Lower leg skin (tissue), 4 donors: ENCODE measurements at regions not wholly inside any gene's neighbourhood (a gene's known extent, or its start where the extent isn't known, plus 50 kb on each side); places are given as distances from the start of the nearest gene placed in this dataset.

Source experiments
- DNase-seq, 2 donors: peaks; one replicate each; pipeline ENCODE4 v3.0.0-alpha.2; 2019; ENCODE audit warnings: low spot score in 2 of 2
- H3K4me3 ChIP-seq: fragments of 200-600 bp; sonication (generic); 2 replicates; pipeline ENCODE4 v1.5.1; 2017; ENCODE audit warnings: mild to moderate bottlenecking, low read depth; ENCODE audit not compliant: poor library complexity, severe bottlenecking
- POLR2A ChIP-seq, 2 donors: fragments of 450-650 bp; IDR thresholded peaks; one replicate each; pipeline ENCODE4 v1.6.1; 2016 to 2017; ENCODE audit warnings: antibody characterized with exemption in 2 of 2, mild to moderate bottlenecking in 1 of 2, moderate library complexity in 1 of 2
- WGBS, 2 donors: methylation state at CpG; one replicate each; pipeline ENCODE4 v1.1.5; 2018; 5-methylcytosine and 5-hydroxymethylcytosine counted together
- intact Hi-C: fragments of 100-400 bp; cut with DNase I; formaldehyde crosslinking; loops from one replicate; pipeline ENCODE4 v1.15.0; 2023; ENCODE audit warnings: low total_unique reads
- TF ChIP-seq, protein P1 (sequence below), 3 donors: fragments of 450-650 bp; IDR thresholded peaks; one replicate each; pipeline ENCODE4 v1.5.1; 2016; ENCODE audit warnings: antibody characterized with exemption in 3 of 3, mild to moderate bottlenecking in 3 of 3, moderate library complexity in 2 of 3

DNA sequence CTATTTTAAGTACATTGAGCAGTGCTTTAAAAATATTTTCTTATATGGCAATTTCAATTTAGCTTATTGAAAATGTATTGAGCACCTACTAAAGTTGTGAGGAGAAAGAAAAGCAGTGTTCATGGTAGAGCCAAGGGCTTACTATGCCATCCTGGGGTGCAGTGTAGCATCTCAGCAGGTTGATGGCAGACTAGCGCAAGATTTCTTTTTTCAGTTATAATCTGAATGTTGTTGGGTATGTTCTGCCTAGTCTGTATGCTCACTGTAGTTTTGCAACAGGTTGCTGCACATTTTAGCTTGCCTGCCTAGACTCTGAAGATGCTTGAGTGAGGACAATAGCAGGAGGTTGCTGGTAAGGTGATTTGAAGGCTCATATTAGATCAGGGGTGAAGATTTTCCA lies 103.1 kb upstream of the UNC13C start:
- intact Hi-C loops: no loop called here
- no peak for TF ChIP-seq POLR2A (IDR thresholded peaks at IDR 0.05)
- TF ChIP-seq, protein P1, sequence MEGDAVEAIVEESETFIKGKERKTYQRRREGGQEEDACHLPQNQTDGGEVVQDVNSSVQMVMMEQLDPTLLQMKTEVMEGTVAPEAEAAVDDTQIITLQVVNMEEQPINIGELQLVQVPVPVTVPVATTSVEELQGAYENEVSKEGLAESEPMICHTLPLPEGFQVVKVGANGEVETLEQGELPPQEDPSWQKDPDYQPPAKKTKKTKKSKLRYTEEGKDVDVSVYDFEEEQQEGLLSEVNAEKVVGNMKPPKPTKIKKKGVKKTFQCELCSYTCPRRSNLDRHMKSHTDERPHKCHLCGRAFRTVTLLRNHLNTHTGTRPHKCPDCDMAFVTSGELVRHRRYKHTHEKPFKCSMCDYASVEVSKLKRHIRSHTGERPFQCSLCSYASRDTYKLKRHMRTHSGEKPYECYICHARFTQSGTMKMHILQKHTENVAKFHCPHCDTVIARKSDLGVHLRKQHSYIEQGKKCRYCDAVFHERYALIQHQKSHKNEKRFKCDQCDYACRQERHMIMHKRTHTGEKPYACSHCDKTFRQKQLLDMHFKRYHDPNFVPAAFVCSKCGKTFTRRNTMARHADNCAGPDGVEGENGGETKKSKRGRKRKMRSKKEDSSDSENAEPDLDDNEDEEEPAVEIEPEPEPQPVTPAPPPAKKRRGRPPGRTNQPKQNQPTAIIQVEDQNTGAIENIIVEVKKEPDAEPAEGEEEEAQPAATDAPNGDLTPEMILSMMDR (IDR thresholded peaks at IDR 0.05): no peak
- no peak overlapping the region for H3K4me3 ChIP-seq
- no peak for DNase-seq
- WGBS, 2 donors: 84 to 86% methylated on average over 1 of the region's 1 CpG

DNA sequence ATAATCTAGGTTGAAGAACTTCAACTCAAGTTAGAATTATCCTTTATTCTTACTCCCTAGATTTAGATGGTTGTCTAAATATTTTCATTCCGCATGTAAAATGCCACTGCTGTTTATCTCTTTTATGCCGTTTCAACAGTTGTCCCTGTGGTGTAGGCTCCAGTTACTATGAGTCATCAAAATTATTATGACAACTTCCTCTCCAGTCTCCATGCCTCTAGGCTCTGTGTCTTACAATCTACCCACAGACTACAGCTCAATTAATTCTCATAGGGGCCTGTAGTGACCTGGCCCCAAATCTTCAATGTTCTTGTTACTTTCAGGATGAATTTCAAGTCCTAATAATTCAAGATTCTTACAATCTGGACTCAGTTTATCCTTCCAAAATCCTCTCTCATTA lies 105.8 kb upstream of the UNC13C start:
- 41 to 43% methylated on average over 2 of the region's 2 CpGs for WGBS, 2 donors
- no peak for DNase-seq
- TF ChIP-seq, protein P1 (IDR thresholded peaks at IDR 0.05): no peak
- TF ChIP-seq POLR2A (IDR thresholded peaks at IDR 0.05): no peak
- no peak overlapping the region for H3K4me3 ChIP-seq
- intact Hi-C loops: no loop called here

DNA sequence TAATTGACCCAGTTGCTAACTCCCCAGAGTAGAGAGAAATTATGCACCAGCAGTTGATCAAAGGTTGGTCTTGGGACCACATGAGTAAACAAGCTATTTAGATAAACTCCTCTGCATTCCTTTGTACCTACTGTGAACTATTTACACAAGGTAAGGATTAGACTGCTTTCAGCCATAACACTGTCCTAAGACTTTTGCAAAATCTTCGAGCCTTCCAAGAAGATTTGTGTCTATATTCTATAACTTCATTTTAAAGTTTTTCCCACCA lies 108.5 kb upstream of the UNC13C start:
- TF ChIP-seq, protein P1 (IDR thresholded peaks at IDR 0.05): no peak
- no peak for TF ChIP-seq POLR2A (IDR thresholded peaks at IDR 0.05)
- DNase-seq: no peak
- 52 to 79% methylated on average over 1 of the region's 1 CpG for WGBS, 2 donors
- intact Hi-C loops: no loop called here
- H3K4me3 ChIP-seq: no peak overlapping the region

DNA sequence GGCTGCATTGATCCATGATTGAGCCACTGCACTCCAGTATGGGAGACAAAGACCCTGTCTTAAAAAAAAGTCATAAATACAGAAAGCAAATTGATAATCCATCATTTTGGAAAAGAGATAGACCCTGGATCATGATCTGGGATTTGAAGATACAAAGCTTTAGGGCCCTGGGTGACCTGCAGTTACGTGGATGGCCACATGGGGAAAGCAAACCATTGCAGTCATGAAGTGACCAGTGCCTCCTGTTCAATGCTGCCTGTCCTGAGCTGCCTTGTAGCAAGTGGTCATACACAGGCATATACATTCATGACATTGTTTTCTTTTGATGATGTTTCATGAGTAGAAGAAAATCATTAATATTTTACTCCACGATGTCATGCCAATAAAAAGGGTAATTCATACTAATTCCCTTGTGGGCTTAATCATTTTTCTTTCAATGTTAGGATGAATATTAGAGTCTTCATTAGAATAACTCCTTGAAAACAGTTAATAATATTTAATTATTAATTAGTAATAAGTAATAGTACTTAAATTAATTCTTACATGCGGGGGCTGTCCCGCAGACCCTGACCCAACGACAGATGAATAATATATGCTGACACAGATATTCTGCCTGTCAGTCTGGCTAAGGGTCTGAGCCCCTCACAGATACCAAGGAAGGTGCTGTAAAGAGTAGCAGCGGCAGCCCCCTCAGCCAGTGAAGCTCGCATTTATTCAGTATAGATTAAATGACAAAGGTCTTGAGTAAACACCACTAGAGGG lies 109.0 kb upstream of the UNC13C start:
- TF ChIP-seq POLR2A (IDR thresholded peaks at IDR 0.05): no peak
- TF ChIP-seq, protein P1 (IDR thresholded peaks at IDR 0.05): no peak
- DNase-seq: no peak
- intact Hi-C loops: no loop called here
- no peak overlapping the region for H3K4me3 ChIP-seq
- WGBS, 2 donors: 93 to 95% methylated on average over 7 of the region's 7 CpGs

DNA sequence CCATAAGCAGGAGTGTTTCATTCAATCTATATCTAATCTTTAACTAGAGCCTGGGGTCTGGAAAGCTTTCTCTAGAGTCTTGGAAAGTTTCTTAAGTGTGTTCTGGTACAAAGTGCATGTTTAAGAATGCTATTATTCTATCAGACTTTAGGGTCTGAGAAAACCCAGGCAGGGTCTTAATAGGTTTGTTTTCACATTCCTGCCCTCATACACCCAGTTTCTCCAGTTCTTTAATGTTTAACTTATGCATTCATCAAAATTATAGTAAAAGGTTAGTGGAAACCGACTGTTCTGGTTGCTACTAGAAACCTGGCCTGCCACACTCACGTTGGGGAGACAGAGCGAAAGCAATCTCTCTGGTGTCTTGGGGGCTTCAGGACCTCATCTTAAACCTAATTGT lies 102.9 kb upstream of the WDR72 start:
- intact Hi-C loops: no loop called here
- 81 to 87% methylated on average over 3 of the region's 3 CpGs for WGBS, 2 donors

More for the DNA sequence above, 102.9 kb upstream of the WDR72 start:
- no peak overlapping the region for H3K4me3 ChIP-seq
- no peak for TF ChIP-seq POLR2A (IDR thresholded peaks at IDR 0.05)
- TF ChIP-seq, protein P1 (IDR thresholded peaks at IDR 0.05): no peak
- no peak for DNase-seq
